ENCODE measurements at regions not wholly inside any gene's neighbourhood (a gene's known extent, or its start where the extent isn't known, plus 50 kb on each side); places are given as distances from the start of the nearest gene placed in this dataset.

- Histone ChIP-seq H3K79me2 (ENCODE audit: control insufficient read depth, insufficient read depth, low read length) (no peaks in the 10 kb centered on the region), H3K9me1 (replicated peaks; ENCODE audit: control insufficient read depth, extremely low read depth, insufficient read depth, low read length) (no peaks in the 10 kb centered on the region), H3K4me2 (ENCODE audit: insufficient read depth, low read length) (no peak overlapping the region), H3K36me3 (ENCODE audit: control insufficient read depth in 2 of 2, extremely low read depth in 1 of 2, insufficient read depth in 2 of 2, low read length in 2 of 2) (no peaks in the 10 kb centered on the region), H3K9me3 (replicated peaks; ENCODE audit: control insufficient read depth, insufficient read depth, low read length) (no peaks in the 10 kb centered on the region), H3K27me3 (ENCODE audit: control insufficient read depth in 2 of 2, insufficient read depth in 2 of 2, low read length in 2 of 2) (no peaks in the 10 kb centered on the region), H3K9ac (replicated peaks; ENCODE audit: extremely low read depth, insufficient read depth, low read length) (peak overlapping the region; percentile 17), H3K27ac (ENCODE audit: insufficient read depth, low read depth, low read length) (peak overlapping the region; percentile 50), H3K4me1 (ENCODE audit: control insufficient read depth, extremely low read depth, insufficient read depth, low read length) (peaks cover 64% of the 10 kb centered on the region), H4K20me1 (replicated peaks; ENCODE audit: control insufficient read depth, extremely low read depth, insufficient read depth, low read length) (no peaks in the 10 kb centered on the region), H3K4me3 (replicated peaks in 1 of 3; ENCODE audit: insufficient read depth in 1 of 3, low read depth in 1 of 3, low read length in 3 of 3) (no peak overlapping the region), H2AFZ (ENCODE audit: low read depth, low read length) (peak overlapping the region; percentile 71)
- DNase-seq (ENCODE audit: low read depth, low spot score): no peak
- BruUV-seq (replicated peaks): no TSS peak
- ChIA-PET POLR2A (no interaction called here), CTCF (interaction anchor here (0.6 to 3.3 kb wide), 5 partner anchors 10 to 945 kb away, joined by 3 to 23 read pairs (median 4); no protein-coding TSS in a partner anchor)
- TF ChIP-seq MYC (IDR thresholded peaks at IDR 0.05; ENCODE audit: low read depth, low read length) (no peak), GATA2 (IDR thresholded peaks at IDR 0.05; ENCODE audit: insufficient read depth, insufficient read length, low read depth, low read length) (no peak)
- no peak for FAIRE-seq
- intact Hi-C loops (cut with micrococcal nuclease): loop anchor here (2.0 to 10.0 kb wide), 4 partner anchors 301 to 909 kb away; partner anchors contain the start of gene PIK3R1
- dilution Hi-C loops (cut with MboI; ENCODE audit: extremely low pct_ligation_motif_present, low sequenced_read_pairs): no loop called here
Measured at GRCh38 chr5:67305401-67305800, 108.8 kb upstream of the CD180 start.

GRCh38 chr5:67303356-67303755 lies 106.8 kb upstream of the CD180 start:
- Histone ChIP-seq H3K4me2 (ENCODE audit: insufficient read depth, low read length) (peak overlapping the region; percentile 26), H3K4me1 (ENCODE audit: control insufficient read depth, extremely low read depth, insufficient read depth, low read length) (peaks cover 64% of the 10 kb centered on the region), H2AFZ (ENCODE audit: low read depth, low read length) (no peak overlapping the region), H3K27ac (ENCODE audit: insufficient read depth, low read depth, low read length) (peak overlapping the region; percentile 88), H3K4me3 (replicated peaks in 1 of 3; ENCODE audit: insufficient read depth in 1 of 3, low read depth in 1 of 3, low read length in 3 of 3) (no peak overlapping the region), H3K9me1 (replicated peaks; ENCODE audit: control insufficient read depth, extremely low read depth, insufficient read depth, low read length) (no peaks in the 10 kb centered on the region), H3K27me3 (ENCODE audit: control insufficient read depth in 2 of 2, insufficient read depth in 2 of 2, low read length in 2 of 2) (no peaks in the 10 kb centered on the region), H3K79me2 (ENCODE audit: control insufficient read depth, insufficient read depth, low read length) (no peaks in the 10 kb centered on the region), H3K36me3 (ENCODE audit: control insufficient read depth in 2 of 2, extremely low read depth in 1 of 2, insufficient read depth in 2 of 2, low read length in 2 of 2) (no peaks in the 10 kb centered on the region), H4K20me1 (replicated peaks; ENCODE audit: control insufficient read depth, extremely low read depth, insufficient read depth, low read length) (no peaks in the 10 kb centered on the region), H3K9me3 (replicated peaks; ENCODE audit: control insufficient read depth, insufficient read depth, low read length) (no peaks in the 10 kb centered on the region), H3K9ac (replicated peaks; ENCODE audit: extremely low read depth, insufficient read depth, low read length) (peak overlapping the region; percentile 40)
- CTCF ChIA-PET: interaction anchor here (0.7 to 1.7 kb wide), 4 partner anchors 10 to 57 kb away, joined by 3 to 4 read pairs (median 4); no protein-coding TSS in a partner anchor
- intact Hi-C loops (cut with micrococcal nuclease) (loop anchor here (5.0 to 10.0 kb wide), 4 partner anchors 299 to 911 kb away; partner anchors contain the start of gene PIK3R1), dilution Hi-C loops (cut with MboI; ENCODE audit: extremely low pct_ligation_motif_present, low sequenced_read_pairs) (no loop called here)
- FAIRE-seq: peak; percentile 91
- peak; percentile 87 for DNase-seq (ENCODE audit: low read depth, low spot score)
- TF ChIP-seq MYC (IDR thresholded peaks at IDR 0.05; ENCODE audit: low read depth, low read length): no peak
- TF ChIP-seq GATA2 (IDR thresholded peaks at IDR 0.05; ENCODE audit: insufficient read depth, insufficient read length, low read depth, low read length): peak; percentile 52
- TF ChIP-seq EZH2 (IDR thresholded peaks at IDR 0.05; ENCODE audit: borderline replicate concordance, low read depth, low read length, severe bottlenecking): no peak
- peak; percentile 64 for TF ChIP-seq POLR2AphosphoS5 (IDR thresholded peaks at IDR 0.05; ENCODE audit: insufficient read depth, low read depth, low read length)
- peak; percentile 28 for TF ChIP-seq POLR2A (IDR thresholded peaks at IDR 0.05; ENCODE audit: low read depth, low read length)
- TF ChIP-seq FOS (IDR thresholded peaks at IDR 0.05; ENCODE audit: borderline replicate concordance, insufficient read depth, low read length): peak; percentile 77
- peak; percentile 82 for TF ChIP-seq MAX (IDR thresholded peaks at IDR 0.05; ENCODE audit: insufficient read depth, insufficient read length)
- TF ChIP-seq CTCF (IDR thresholded peaks at IDR 0.05; ENCODE audit: extremely low read depth in 1 of 2, insufficient read depth in 1 of 2, low read depth in 1 of 2, low read length in 2 of 2): no peak
- peak; percentile 88 for TF ChIP-seq JUN (IDR thresholded peaks at IDR 0.05; ENCODE audit: borderline replicate concordance, insufficient read depth, insufficient read length, low read depth)
- BruUV-seq (replicated peaks): no TSS peak
- POLR2A ChIA-PET: no interaction called here

Measured in endothelial cell of umbilical vein (primary cell).